ENCODE measurements at regions not wholly inside any gene's neighbourhood (a gene's known extent, or its start where the extent isn't known, plus 50 kb on each side); places are given as distances from the start of the nearest gene placed in this dataset.

DNA sequence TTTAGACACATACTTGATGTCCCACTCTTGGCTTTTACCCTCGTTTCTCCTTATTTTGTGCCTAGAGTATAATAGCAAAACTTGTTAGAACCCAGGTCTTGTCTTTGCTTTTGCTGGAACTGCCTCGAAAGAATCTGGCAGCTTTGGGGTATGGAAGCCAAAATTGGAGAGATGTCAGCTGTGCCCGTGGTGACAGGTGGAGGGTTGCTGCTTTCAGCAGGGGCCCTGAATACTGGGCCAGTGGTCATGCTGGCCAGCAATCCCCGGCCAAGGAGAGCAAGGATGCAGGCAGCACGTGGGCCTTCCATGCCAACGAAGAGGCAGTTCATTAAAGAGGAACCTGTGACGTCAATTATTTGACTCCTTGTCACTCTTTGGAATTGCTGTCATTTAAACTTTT, 181.1 kb downstream of the HIPK3 start:
- POLR2A ChIA-PET = no interaction called here
- TF ChIP-seq MYC (IDR thresholded peaks at IDR 0.05; ENCODE audit: low read depth, low read length) (no peak), POLR2AphosphoS5 (IDR thresholded peaks at IDR 0.05; ENCODE audit: insufficient read depth, low read depth, low read length) (no peak)
- TF ChIP-seq, protein P1, sequence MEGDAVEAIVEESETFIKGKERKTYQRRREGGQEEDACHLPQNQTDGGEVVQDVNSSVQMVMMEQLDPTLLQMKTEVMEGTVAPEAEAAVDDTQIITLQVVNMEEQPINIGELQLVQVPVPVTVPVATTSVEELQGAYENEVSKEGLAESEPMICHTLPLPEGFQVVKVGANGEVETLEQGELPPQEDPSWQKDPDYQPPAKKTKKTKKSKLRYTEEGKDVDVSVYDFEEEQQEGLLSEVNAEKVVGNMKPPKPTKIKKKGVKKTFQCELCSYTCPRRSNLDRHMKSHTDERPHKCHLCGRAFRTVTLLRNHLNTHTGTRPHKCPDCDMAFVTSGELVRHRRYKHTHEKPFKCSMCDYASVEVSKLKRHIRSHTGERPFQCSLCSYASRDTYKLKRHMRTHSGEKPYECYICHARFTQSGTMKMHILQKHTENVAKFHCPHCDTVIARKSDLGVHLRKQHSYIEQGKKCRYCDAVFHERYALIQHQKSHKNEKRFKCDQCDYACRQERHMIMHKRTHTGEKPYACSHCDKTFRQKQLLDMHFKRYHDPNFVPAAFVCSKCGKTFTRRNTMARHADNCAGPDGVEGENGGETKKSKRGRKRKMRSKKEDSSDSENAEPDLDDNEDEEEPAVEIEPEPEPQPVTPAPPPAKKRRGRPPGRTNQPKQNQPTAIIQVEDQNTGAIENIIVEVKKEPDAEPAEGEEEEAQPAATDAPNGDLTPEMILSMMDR (IDR thresholded peaks at IDR 0.05; ENCODE audit: extremely low read depth in 1 of 2, insufficient read depth in 1 of 2, low read depth in 1 of 2, low read length in 2 of 2) = no peak
- Histone ChIP-seq H3K4me1 (ENCODE audit: control insufficient read depth, extremely low read depth, insufficient read depth, low read length) (no peaks in the 10 kb centered on the region), H3K36me3 (ENCODE audit: control insufficient read depth in 2 of 2, extremely low read depth in 1 of 2, insufficient read depth in 2 of 2, low read length in 2 of 2) (no peaks in the 10 kb centered on the region), H3K4me2 (ENCODE audit: insufficient read depth, low read length) (no peak overlapping the region), H3K79me2 (ENCODE audit: control insufficient read depth, insufficient read depth, low read length) (peaks cover 12% of the 10 kb centered on the region), H3K27ac (ENCODE audit: insufficient read depth, low read depth, low read length) (no peak overlapping the region), H3K4me3 (replicated peaks in 1 of 3; ENCODE audit: insufficient read depth in 1 of 3, low read depth in 1 of 3, low read length in 3 of 3) (no peak overlapping the region), H2AFZ (ENCODE audit: low read depth, low read length) (no peak overlapping the region), H4K20me1 (replicated peaks; ENCODE audit: control insufficient read depth, extremely low read depth, insufficient read depth, low read length) (no peaks in the 10 kb centered on the region), H3K27me3 (ENCODE audit: control insufficient read depth in 2 of 2, insufficient read depth in 2 of 2, low read length in 2 of 2) (no peaks in the 10 kb centered on the region), H3K9me1 (replicated peaks; ENCODE audit: control insufficient read depth, extremely low read depth, insufficient read depth, low read length) (no peaks in the 10 kb centered on the region), H3K9ac (replicated peaks; ENCODE audit: extremely low read depth, insufficient read depth, low read length) (no peak overlapping the region), H3K9me3 (replicated peaks; ENCODE audit: control insufficient read depth, insufficient read depth, low read length) (no peaks in the 10 kb centered on the region)
- no peak for FAIRE-seq
- no peak for DNase-seq (ENCODE audit: low read depth, low spot score)
- intact Hi-C loops (cut with micrococcal nuclease) (no loop called here), dilution Hi-C loops (cut with MboI; ENCODE audit: extremely low pct_ligation_motif_present, low sequenced_read_pairs) (no loop called here)
- BruUV-seq (replicated peaks) = no TSS peak
- CTCF ChIA-PET = no interaction called here

DNA sequence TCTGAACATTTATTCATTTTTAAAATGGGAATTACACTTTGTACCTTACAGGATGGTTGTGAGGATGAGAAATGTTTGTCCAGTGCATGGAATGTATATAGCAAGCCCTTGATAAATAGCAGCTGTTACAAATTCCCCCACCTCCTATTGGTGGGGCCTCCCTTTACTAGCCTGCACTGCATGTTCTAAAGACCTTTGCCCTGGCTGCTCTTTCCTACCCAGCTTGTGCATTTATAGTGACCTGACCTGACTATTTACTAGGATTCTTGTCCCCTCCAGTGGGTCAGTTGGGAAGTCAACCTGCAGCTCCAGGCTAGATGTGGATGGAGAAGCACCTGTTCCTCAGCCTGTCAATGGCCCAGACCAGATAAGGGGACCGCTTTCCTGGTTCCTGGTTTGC, 180.3 kb downstream of the HIPK3 start:
- TF ChIP-seq, protein P1 (IDR thresholded peaks at IDR 0.05; ENCODE audit: extremely low read depth in 1 of 2, insufficient read depth in 1 of 2, low read depth in 1 of 2, low read length in 2 of 2) = no peak
- no peak for TF ChIP-seq MYC (IDR thresholded peaks at IDR 0.05; ENCODE audit: low read depth, low read length)
- TF ChIP-seq FOS (IDR thresholded peaks at IDR 0.05; ENCODE audit: borderline replicate concordance, insufficient read depth, low read length) = no peak
- TF ChIP-seq, protein P2, sequence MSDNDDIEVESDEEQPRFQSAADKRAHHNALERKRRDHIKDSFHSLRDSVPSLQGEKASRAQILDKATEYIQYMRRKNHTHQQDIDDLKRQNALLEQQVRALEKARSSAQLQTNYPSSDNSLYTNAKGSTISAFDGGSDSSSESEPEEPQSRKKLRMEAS (IDR thresholded peaks at IDR 0.05; ENCODE audit: insufficient read depth, insufficient read length) = no peak
- no peak for TF ChIP-seq GATA2 (IDR thresholded peaks at IDR 0.05; ENCODE audit: insufficient read depth, insufficient read length, low read depth, low read length)
- no peak for TF ChIP-seq POLR2AphosphoS5 (IDR thresholded peaks at IDR 0.05; ENCODE audit: insufficient read depth, low read depth, low read length)
- TF ChIP-seq POLR2A (IDR thresholded peaks at IDR 0.05; ENCODE audit: low read depth, low read length) = no peak
- no peak for TF ChIP-seq EZH2 (IDR thresholded peaks at IDR 0.05; ENCODE audit: borderline replicate concordance, low read depth, low read length, severe bottlenecking)
- TF ChIP-seq JUN (IDR thresholded peaks at IDR 0.05; ENCODE audit: borderline replicate concordance, insufficient read depth, insufficient read length, low read depth) = no peak
- H3K4me3 ChIP-seq (replicated peaks in 1 of 3; ENCODE audit: insufficient read depth in 1 of 3, low read depth in 1 of 3, low read length in 3 of 3) = no peak overlapping the region
- H3K4me2 ChIP-seq (ENCODE audit: insufficient read depth, low read length) = no peak overlapping the region
- peaks cover 10% of the 10 kb centered on the region for H3K79me2 ChIP-seq (ENCODE audit: control insufficient read depth, insufficient read depth, low read length)
- no peak overlapping the region for H3K9ac ChIP-seq (replicated peaks; ENCODE audit: extremely low read depth, insufficient read depth, low read length)
- H3K4me1 ChIP-seq (ENCODE audit: control insufficient read depth, extremely low read depth, insufficient read depth, low read length) = no peaks in the 10 kb centered on the region
- no peak overlapping the region for H3K27ac ChIP-seq (ENCODE audit: insufficient read depth, low read depth, low read length)
- H3K27me3 ChIP-seq (ENCODE audit: control insufficient read depth in 2 of 2, insufficient read depth in 2 of 2, low read length in 2 of 2) = no peaks in the 10 kb centered on the region
- H2AFZ ChIP-seq (ENCODE audit: low read depth, low read length) = no peak overlapping the region
- no peaks in the 10 kb centered on the region for H4K20me1 ChIP-seq (replicated peaks; ENCODE audit: control insufficient read depth, extremely low read depth, insufficient read depth, low read length)
- ChIA-PET CTCF (no interaction called here), POLR2A (no interaction called here)
- no TSS peak for BruUV-seq (replicated peaks)
- FAIRE-seq (no peak), DNase-seq (ENCODE audit: low read depth, low spot score) (no peak)
- H3K9me3 ChIP-seq (replicated peaks; ENCODE audit: control insufficient read depth, insufficient read depth, low read length) = no peaks in the 10 kb centered on the region
- no peaks in the 10 kb centered on the region for H3K36me3 ChIP-seq (ENCODE audit: control insufficient read depth in 2 of 2, extremely low read depth in 1 of 2, insufficient read depth in 2 of 2, low read length in 2 of 2)
- no peaks in the 10 kb centered on the region for H3K9me1 ChIP-seq (replicated peaks; ENCODE audit: control insufficient read depth, extremely low read depth, insufficient read depth, low read length)
- dilution Hi-C loops (cut with MboI; ENCODE audit: extremely low pct_ligation_motif_present, low sequenced_read_pairs) (no loop called here), intact Hi-C loops (cut with micrococcal nuclease) (no loop called here)
